ENCODE measurements at regions not wholly inside any gene's neighbourhood (a gene's known extent, or its start where the extent isn't known, plus 50 kb on each side); places are given as distances from the start of the nearest gene placed in this dataset.
A peak's percentile ranks its signal among the peaks of the same experiment; 100 is the strongest.
"Not testable (repeated sequence)": the region's sequence is repeated elsewhere in the genome, so short reads cannot be mapped to it uniquely, and the experiment has no call there.

DNA sequence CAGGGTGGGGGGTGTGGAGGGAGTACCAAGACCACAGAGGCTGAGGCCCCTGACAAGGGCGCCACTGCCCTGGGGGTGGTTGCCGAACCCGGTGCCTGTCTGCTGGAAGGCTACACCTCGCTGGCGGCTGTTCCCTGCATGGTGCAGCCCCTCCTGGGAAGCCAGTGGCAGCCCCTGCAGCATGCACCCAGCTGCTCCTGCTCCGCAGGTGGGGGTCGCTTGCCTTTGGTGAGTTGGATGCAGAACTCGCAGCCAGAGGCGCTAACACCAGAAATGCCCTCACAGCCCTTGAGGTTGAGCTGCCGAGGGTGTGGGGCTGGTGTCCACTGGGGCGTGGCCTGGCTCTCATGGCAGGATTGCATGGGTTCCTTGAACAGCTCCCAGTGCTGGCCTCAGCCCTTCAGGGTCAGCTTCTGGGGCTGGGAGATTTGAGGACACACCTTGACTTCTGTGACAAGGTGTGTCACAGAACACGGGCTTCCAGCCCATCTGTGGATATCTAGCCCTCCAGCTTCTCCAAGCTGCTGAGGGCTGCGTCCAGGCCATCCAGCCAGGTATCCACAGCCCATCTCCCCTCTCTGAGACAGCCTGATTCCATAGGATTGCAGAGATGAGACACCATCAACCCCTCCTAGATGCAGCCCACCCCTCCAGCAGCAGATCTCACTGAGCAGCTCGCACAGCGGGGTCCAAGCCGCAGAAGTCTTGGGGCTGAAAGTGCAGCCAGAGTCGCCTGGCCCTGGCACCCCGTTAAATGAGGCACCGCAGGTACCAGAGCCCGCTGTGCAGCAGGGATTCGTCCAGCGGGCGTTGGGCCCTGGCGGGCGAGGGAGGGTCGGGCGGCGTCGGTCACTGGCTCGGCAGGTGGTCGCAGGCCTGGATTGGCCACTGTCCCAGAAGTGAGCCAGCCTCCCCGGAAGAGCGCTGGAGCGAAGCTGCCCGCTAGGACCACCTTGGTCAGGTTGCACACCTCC, 586.3 kb downstream of the KCNJ18 start:
- peaks cover 0 to 4% (median 0%) of the 10 kb centered on the region in 3 donors for H3K36me3 Mint-ChIP-seq
- no peak overlapping the region for H3K27ac Mint-ChIP-seq
- peaks cover 0 to 2% (median 0%) of the 10 kb centered on the region in 3 donors for H3K27me3 Mint-ChIP-seq (ENCODE audit: low read depth in 3 of 3)
- H3K4me3 Mint-ChIP-seq: no peak overlapping the region
- H3K9me3 Mint-ChIP-seq: peaks cover 18 to 48% (median 28%) of the 10 kb centered on the region in 6 donors
- DNase-seq: no peak
- no peaks in the 10 kb centered on the region for H3K4me1 Mint-ChIP-seq

GRCh38 chr17:22286337-22287041, 594.2 kb downstream of the KCNJ18 start:
- no peak for DNase-seq
- Mint-ChIP-seq H3K4me3 (no peak overlapping the region), H3K27ac (no peak overlapping the region), H3K27me3 (ENCODE audit: low read depth in 3 of 3) (no peaks in the 10 kb centered on the region), H3K36me3 (peaks cover 0 to 3% (median 0%) of the 10 kb centered on the region in 3 donors), H3K9me3 (peaks cover 3 to 25% (median 15%) of the 10 kb centered on the region in 6 donors), H3K4me1 (no peaks in the 10 kb centered on the region)

DNA sequence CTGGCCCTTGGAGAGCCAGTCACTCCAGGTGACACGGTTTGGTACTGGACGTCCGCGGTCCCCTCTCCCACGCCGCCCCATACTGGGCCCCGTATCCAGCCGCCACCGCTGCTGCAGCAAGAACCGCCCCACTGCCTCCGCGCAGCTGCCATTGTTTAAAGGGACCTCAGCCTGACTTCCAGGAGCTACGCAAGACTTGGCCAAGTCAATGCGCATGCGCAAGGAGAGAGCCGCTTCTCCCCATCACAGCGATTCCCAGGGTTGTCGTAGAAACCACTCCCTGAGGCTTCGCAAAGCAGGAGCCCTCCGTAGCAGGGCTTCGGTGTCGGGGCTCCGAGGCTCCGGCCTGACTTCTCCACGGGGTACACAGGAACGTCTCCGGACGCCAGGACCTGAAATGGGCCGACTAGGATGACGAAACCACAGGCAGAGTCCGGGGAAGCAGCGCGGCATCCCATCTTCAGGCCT, 606.2 kb downstream of the KCNJ18 start:
- H3K27me3 Mint-ChIP-seq (ENCODE audit: low read depth in 3 of 3); H3K4me1 Mint-ChIP-seq; DNase-seq; H3K27ac Mint-ChIP-seq; H3K4me3 Mint-ChIP-seq; H3K36me3 Mint-ChIP-seq: not testable (repeated sequence)
- H3K9me3 Mint-ChIP-seq: peaks cover 13 to 55% (median 42%) of the 10 kb centered on the region in 6 donors

- H3K9me3 Mint-ChIP-seq: peaks cover 16 to 60% (median 49%) of the 10 kb centered on the region in 6 donors
- DNase-seq: no peak
- no peak overlapping the region for H3K27ac Mint-ChIP-seq
- peaks cover 0 to 4% (median 0%) of the 10 kb centered on the region in 3 donors for H3K36me3 Mint-ChIP-seq
- H3K4me1 Mint-ChIP-seq: no peaks in the 10 kb centered on the region
- H3K4me3 Mint-ChIP-seq: no peak overlapping the region
- H3K27me3 Mint-ChIP-seq (ENCODE audit: low read depth in 3 of 3): peaks cover 0 to 3% (median 2%) of the 10 kb centered on the region in 3 donors
Measured at GRCh38 chr17:22300177-22300576, 607.9 kb downstream of the KCNJ18 start.

DNA sequence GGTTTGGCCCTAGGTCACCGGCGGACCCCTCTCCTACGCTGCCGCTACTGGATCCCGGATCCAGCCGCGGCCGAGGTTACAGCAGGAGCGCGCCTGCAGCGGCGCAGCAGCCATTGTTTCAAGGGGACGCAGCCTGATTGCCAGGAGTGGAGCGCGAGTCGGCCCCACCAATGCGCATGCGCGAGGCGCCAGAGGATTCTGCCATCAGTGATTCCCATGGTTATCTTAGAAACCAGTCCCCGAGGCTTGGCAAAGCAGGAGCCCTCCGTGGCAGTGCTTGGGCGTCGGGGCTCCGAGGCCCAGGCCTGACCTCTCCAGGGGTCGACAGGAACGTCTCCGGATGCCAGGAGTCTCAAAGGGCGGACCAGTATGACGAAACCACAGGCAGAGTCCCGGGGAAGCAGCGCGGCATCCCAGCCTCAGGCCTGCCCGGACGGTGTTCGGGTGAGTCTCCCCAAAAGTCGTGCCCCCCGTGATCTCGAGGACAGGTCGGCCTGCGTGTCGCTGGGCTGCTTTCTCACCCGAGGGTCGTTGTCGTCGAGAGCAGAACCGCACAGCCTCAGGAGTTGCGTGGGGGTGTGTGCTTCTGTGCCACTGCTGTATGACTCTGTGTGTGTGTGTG, 608.5 kb downstream of the KCNJ18 start:
- Mint-ChIP-seq H3K9me3 (peaks cover 16 to 66% (median 49%) of the 10 kb centered on the region in 6 donors), H3K27ac (no peak overlapping the region), H3K36me3 (peaks cover 0 to 7% (median 0%) of the 10 kb centered on the region in 3 donors)

DNA sequence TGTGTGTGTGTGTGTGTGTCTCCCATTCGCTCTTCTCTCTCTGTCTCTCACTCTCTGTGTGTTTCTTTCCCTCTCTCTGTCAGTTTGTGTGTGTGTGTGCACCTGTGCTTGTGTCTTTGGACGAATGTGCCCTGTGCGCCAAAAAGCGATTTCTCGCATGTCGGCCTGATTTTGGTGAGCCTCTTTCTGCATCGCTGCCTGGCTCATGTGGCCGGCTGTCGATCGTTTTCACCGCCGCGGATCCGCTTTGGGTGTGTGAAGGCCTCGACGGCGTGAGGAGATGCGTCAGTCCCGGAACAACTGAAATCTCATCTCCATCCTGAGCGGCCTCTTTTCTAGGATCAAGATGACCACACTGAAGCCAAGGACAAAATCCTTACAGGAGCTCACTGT, 609.0 kb downstream of the KCNJ18 start:
- peak overlapping the region in 1 of 6 donors; percentile 45 for H3K27ac Mint-ChIP-seq
- H3K36me3 Mint-ChIP-seq: peaks cover 0 to 7% (median 0%) of the 10 kb centered on the region in 3 donors

More for the DNA sequence above, 608.5 kb downstream of the KCNJ18 start:
- no peaks in the 10 kb centered on the region for H3K4me1 Mint-ChIP-seq
- DNase-seq: no peak
- no peak overlapping the region for H3K4me3 Mint-ChIP-seq
- H3K27me3 Mint-ChIP-seq (ENCODE audit: low read depth in 3 of 3): peaks cover 0 to 2% (median 0%) of the 10 kb centered on the region in 3 donors

DNA sequence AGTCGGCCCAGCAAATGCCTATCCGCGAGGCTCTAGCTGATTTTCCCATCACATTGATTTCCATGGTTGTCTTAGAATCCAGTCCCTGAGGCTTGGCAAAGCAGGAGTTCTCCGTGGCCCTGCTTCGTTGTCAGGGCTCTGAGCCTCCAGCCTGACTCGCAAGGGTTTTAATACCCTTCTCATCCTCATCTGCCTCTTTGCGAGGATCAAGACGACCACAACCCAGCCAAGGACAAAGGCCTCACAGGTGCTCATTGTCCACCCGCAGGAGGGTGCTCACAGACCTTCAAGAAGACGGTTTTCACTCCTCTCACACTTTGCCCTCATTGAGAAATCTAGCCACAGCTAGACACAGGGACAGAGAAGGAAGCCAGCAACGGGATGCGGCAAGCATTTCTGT, 610.8 kb downstream of the KCNJ18 start:
- peaks cover 0 to 12% (median 4%) of the 10 kb centered on the region in 3 donors for H3K36me3 Mint-ChIP-seq
- H3K27me3 Mint-ChIP-seq (ENCODE audit: low read depth in 3 of 3): peaks cover 0 to 2% (median 0%) of the 10 kb centered on the region in 3 donors
- H3K4me1 Mint-ChIP-seq: no peaks in the 10 kb centered on the region
- no peak for DNase-seq
- no peak overlapping the region for H3K27ac Mint-ChIP-seq
- H3K4me3 Mint-ChIP-seq: no peak overlapping the region
- peaks cover 21 to 64% (median 58%) of the 10 kb centered on the region in 6 donors for H3K9me3 Mint-ChIP-seq

More for the DNA sequence above, 609.0 kb downstream of the KCNJ18 start:
- no peak for DNase-seq
- H3K4me3 Mint-ChIP-seq: no peak overlapping the region
- H3K9me3 Mint-ChIP-seq: peaks cover 16 to 65% (median 52%) of the 10 kb centered on the region in 6 donors
- no peaks in the 10 kb centered on the region for H3K4me1 Mint-ChIP-seq
- H3K27me3 Mint-ChIP-seq (ENCODE audit: low read depth in 3 of 3): peaks cover 0 to 2% (median 0%) of the 10 kb centered on the region in 3 donors

DNA sequence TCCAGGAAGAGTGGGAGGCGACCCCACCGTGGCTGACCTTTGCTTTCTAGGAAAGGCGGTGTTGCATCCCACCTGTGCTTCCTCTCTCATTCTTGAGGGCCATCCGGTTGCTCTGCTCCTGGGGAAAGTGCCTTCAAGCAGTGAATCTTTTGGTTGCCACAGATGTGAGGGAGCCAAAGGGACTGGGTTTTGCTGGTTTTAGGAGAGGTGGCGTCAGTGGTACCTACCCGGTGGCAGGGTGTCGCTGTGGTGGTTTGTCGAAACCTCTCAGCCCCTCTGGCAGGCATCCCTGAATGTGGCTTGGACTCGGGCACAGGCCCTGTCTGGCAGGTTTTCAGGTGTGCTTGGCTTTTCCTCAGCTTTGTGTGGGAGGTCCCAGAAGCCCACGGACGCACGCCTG, 611.5 kb downstream of the KCNJ18 start:
- peaks cover 0 to 12% (median 4%) of the 10 kb centered on the region in 3 donors for H3K36me3 Mint-ChIP-seq
- no peaks in the 10 kb centered on the region for H3K4me1 Mint-ChIP-seq
- DNase-seq: no peak
- H3K27me3 Mint-ChIP-seq (ENCODE audit: low read depth in 3 of 3): peaks cover 0 to 2% (median 0%) of the 10 kb centered on the region in 3 donors
- H3K27ac Mint-ChIP-seq: no peak overlapping the region
- no peak overlapping the region for H3K4me3 Mint-ChIP-seq
- H3K9me3 Mint-ChIP-seq: peaks cover 21 to 68% (median 60%) of the 10 kb centered on the region in 6 donors

- Mint-ChIP-seq H3K27me3 (ENCODE audit: low read depth in 3 of 3) (peaks cover 0 to 2% (median 0%) of the 10 kb centered on the region in 3 donors), H3K36me3 (peaks cover 0 to 13% (median 4%) of the 10 kb centered on the region in 3 donors), H3K4me1 (no peaks in the 10 kb centered on the region), H3K27ac (no peak overlapping the region), H3K9me3 (peaks cover 21 to 62% (median 57%) of the 10 kb centered on the region in 6 donors), H3K4me3 (no peak overlapping the region)
- DNase-seq: no peak
Measured at GRCh38 chr17:22304667-22305303, 612.5 kb downstream of the KCNJ18 start.

DNA sequence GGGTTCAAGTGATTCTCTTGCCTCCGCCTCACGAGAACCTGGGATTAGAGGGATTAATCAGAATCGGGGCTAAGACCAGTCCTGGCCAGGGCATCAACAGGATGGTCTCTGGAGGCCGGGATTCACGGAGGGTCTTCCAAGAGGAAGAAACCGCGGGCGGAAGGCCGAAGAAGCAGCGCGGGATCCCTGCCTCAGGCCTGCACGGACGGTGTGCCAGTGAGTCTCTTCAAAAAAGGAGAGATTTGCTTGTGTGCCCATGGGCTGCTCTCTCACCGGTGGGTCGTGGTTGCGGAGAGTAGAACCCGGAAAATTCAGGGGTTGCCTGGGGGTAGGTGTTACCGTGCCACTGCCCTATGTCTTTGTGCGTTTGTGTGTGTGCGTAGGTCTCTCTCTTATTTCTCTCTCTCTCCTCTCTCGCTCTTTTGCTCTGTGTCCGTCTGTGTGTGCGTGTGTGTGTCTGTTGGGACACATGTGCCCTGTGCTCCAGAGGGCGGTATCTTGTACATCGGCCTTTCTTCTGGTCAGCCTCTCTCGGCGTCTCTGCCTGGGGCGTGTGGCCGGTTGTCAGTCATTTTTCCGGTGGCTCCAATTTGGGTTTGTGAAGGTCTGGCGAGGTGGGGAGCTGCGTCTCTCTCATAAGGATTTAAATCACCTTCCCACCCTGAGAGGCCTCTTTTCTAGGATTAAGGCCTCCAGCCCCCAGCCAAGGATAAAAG, 613.2 kb downstream of the KCNJ18 start:
- Mint-ChIP-seq H3K9me3 (peaks cover 25 to 66% (median 60%) of the 10 kb centered on the region in 6 donors), H3K27ac (no peak overlapping the region), H3K4me3 (no peak overlapping the region), H3K36me3 (peaks cover 0 to 18% (median 4%) of the 10 kb centered on the region in 3 donors), H3K4me1 (no peaks in the 10 kb centered on the region), H3K27me3 (ENCODE audit: low read depth in 3 of 3) (peaks cover 0 to 2% (median 2%) of the 10 kb centered on the region in 3 donors)
- no peak for DNase-seq

DNA sequence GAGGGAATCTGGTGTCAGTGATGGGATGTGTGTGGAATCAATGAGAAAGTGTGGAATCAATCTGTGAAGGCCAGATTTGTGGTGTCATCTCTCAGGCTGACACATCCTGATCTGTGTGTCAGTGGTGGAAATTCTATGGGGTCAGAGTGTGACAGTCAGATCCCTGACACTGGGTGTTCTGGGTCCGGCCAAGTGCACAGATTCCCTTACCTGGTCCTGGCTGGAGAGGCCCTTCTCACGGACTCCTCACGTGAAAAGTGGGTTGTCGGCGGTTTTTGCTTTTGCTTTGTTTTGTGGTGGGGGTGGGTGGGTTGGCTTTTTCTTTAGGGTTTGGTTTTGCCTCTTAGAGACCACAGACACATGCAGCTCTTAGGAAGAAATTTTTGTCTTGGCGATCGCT, 618.0 kb downstream of the KCNJ18 start:
- Mint-ChIP-seq H3K9me3 (peaks cover 18 to 51% (median 48%) of the 10 kb centered on the region in 6 donors), H3K36me3 (peaks cover 0 to 14% (median 6%) of the 10 kb centered on the region in 3 donors)
- H3K27ac Mint-ChIP-seq; H3K4me3 Mint-ChIP-seq; H3K27me3 Mint-ChIP-seq (ENCODE audit: low read depth in 3 of 3); DNase-seq; H3K4me1 Mint-ChIP-seq: not testable (repeated sequence)
